ENCODE measurements at regions not wholly inside any gene's neighbourhood (a gene's known extent, or its start where the extent isn't known, plus 50 kb on each side); places are given as distances from the start of the nearest gene placed in this dataset.

DNA sequence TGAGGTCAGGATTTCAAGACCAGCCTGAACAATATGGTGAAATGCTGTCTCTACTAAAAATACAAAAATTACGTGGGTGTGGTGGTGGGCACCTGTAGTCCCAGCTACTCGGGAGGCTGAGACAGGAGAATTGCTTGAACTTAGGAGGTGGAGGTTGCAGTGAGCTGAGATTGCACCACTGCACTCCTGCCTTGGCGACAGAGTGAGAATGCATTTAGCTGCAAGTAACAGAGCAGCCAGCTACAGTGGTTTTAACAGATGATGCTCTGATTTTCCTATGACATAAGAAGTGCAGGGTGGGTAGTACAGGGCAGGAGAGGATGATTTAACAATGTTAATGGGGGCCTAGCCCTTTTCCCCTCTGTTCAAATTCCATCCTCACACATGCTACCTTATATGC is 267.9 kb downstream of the RPLP1 start:
- DNase-seq (ENCODE audit: low read depth), result no peak
- TF ChIP-seq, protein P1, sequence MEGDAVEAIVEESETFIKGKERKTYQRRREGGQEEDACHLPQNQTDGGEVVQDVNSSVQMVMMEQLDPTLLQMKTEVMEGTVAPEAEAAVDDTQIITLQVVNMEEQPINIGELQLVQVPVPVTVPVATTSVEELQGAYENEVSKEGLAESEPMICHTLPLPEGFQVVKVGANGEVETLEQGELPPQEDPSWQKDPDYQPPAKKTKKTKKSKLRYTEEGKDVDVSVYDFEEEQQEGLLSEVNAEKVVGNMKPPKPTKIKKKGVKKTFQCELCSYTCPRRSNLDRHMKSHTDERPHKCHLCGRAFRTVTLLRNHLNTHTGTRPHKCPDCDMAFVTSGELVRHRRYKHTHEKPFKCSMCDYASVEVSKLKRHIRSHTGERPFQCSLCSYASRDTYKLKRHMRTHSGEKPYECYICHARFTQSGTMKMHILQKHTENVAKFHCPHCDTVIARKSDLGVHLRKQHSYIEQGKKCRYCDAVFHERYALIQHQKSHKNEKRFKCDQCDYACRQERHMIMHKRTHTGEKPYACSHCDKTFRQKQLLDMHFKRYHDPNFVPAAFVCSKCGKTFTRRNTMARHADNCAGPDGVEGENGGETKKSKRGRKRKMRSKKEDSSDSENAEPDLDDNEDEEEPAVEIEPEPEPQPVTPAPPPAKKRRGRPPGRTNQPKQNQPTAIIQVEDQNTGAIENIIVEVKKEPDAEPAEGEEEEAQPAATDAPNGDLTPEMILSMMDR (IDR thresholded peaks at IDR 0.05; ENCODE audit: insufficient read depth, low read length), result no peak
- H3K4me3 ChIP-seq (ENCODE audit: low read depth, low read length), result no peak overlapping the region

DNA sequence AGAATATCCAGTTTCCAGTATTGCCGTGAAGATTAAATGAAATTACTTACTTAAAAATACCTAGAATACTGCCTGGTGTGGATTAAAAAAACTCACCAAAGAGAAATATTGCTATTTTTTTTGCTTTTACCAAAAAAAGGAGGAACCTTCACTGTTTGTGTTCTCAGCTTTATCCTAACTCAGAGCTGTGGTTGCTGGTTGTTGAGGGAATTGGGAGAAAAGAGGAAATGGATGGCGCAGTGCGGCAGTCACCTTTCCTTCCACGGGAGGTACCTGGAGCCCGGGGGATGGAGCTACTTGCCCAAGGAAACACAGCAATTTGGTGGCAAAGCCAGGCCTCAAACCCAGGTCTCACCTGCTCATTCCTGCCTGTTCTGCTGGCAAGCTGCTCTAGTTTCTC is 270.3 kb downstream of the RPLP1 start:
- DNase-seq (ENCODE audit: low read depth), result no peak
- H3K4me3 ChIP-seq (ENCODE audit: low read depth, low read length), result no peak overlapping the region
- TF ChIP-seq, protein P1 (IDR thresholded peaks at IDR 0.05; ENCODE audit: insufficient read depth, low read length), result no peak

DNA sequence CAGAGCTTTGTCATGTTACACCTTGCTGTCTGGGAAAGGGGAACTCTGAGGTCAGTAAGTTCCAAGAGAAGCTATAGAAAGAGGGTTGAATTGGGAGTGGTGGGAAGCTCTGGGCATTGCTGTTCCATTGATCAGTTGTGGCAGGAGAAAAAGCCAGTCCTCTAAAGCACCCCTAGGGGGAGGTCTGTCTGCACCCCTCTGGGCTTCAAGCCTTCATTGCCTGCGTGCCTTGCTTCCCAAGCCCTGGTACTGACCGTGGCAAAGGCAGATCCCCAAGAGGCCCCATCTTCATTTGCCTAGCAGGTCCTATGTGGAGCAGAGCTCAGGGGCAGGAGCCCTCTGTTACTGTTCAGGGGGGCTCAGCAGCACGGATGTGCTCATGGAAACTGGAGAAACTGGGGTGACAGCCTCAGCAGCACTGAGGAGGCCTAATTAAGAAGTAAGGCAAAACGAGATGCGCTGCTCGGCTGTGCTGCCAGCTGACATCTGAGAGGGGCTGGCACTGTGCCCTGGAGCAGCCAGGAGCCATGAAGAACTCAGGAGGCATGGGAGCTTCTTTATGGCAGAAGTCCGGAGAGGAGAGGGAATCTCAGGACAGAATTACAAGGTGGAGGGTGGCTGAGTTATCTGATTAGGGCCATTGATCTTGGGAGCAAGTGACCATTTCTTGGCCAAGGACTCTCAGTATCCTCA is 270.9 kb downstream of the RPLP1 start:
- TF ChIP-seq, protein P1 (IDR thresholded peaks at IDR 0.05; ENCODE audit: insufficient read depth, low read length), result peak; percentile 25
- DNase-seq (ENCODE audit: low read depth), result no peak
- H3K4me3 ChIP-seq (ENCODE audit: low read depth, low read length), result no peak overlapping the region

DNA sequence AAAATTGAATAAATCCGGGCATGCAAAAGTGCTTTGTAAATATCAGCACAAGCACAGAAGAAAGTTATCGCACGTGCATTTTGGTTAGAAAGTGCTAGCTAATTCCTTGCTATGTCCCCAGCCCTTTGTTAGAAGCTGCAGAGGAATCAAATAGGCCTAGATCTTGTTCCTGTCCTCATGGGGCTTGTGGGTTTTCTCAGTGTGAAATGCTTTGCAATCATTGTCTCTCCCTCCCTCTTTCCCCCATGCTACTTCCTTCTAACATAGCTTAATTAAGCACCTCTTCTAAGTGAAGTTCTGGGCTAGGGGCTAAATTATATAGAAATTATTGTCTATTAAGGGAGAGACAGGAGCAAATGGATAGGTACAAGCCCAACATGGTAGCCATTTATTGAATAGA is 271.7 kb downstream of the RPLP1 start:
- DNase-seq (ENCODE audit: low read depth), result no peak
- H3K4me3 ChIP-seq (ENCODE audit: low read depth, low read length), result no peak overlapping the region
- TF ChIP-seq, protein P1 (IDR thresholded peaks at IDR 0.05; ENCODE audit: insufficient read depth, low read length), result no peak

DNA sequence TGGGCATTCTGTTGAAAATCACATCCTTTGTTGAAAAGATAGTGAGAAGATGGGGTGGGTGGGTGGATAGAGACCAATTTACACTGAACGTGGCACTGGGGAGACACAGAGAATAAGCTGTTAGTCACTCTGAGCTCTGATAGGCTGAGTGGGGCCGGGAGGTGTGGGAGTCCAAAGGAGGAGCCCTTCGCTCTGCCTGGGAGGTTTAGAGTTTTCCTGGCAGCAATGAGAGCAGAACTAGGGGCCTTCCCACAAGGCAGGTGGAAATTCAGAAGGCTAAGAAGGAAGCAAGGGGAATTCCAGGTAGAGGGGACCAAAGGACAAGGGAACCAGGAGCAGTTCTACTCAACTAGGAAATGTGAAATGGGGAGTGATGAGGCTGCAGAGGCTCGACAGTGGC is 272.7 kb downstream of the RPLP1 start:
- DNase-seq (ENCODE audit: low read depth), result no peak
- TF ChIP-seq, protein P1 (IDR thresholded peaks at IDR 0.05; ENCODE audit: insufficient read depth, low read length), result no peak
- H3K4me3 ChIP-seq (ENCODE audit: low read depth, low read length), result no peak overlapping the region

DNA sequence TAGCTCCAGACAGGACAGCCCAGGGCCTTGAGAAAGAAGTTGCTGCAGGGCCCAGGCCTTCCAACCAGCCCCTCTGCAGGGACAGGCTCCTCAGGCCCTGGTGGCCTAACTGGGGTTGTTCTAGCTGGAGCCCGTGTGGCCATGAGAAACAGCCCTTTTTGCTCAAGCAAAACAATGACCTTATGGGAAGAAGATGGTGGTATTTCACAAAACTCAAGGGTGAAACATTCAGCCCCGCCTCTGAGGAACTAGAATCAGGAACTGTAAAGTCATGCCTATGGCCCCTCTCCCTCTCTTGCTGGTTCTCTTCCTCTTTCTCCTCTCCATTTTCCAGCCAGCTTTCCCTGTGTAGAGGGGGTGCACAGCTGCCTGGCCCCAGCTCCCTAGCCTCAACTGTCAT is 273.3 kb downstream of the RPLP1 start:
- TF ChIP-seq, protein P1 (IDR thresholded peaks at IDR 0.05; ENCODE audit: insufficient read depth, low read length), result no peak
- DNase-seq (ENCODE audit: low read depth), result no peak

More for the DNA sequence above, 273.3 kb downstream of the RPLP1 start:
- no peak overlapping the region for H3K4me3 ChIP-seq (ENCODE audit: low read depth, low read length)
